GDM1 (cell line): ENCODE measurements at regions not wholly inside any gene's neighbourhood (a gene's known extent, or its start where the extent isn't known, plus 50 kb on each side); places are given as distances from the start of the nearest gene placed in this dataset.
"Not testable (repeated sequence)": the region's sequence is repeated elsewhere in the genome, so short reads cannot be mapped to it uniquely, and the experiment has no call there.

Source experiments
- DNase-seq: peaks from one replicate; lab custom pipeline; 2025; lab: John Stamatoyannopoulos, UW

DNA sequence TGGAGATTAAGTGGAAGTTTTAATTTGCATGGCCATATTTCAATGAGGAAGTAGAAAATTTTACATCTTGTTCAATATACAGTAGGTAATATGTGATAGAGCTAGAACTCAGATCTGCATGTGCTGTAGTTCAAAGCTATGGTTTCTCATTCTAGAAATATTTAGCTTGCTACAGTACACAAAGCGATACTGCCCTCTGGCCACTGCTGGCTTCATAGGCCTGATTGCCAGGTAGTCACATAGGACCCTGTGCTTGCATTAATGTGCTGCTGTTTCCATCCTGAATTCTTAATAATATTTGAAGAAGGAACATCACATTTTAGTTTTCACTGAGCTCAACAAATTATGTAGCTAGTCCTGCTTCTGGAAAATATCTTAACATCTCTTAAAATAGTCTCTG is 87.0 kb downstream of the PLSCR2 start:
- no peak for DNase-seq

DNA sequence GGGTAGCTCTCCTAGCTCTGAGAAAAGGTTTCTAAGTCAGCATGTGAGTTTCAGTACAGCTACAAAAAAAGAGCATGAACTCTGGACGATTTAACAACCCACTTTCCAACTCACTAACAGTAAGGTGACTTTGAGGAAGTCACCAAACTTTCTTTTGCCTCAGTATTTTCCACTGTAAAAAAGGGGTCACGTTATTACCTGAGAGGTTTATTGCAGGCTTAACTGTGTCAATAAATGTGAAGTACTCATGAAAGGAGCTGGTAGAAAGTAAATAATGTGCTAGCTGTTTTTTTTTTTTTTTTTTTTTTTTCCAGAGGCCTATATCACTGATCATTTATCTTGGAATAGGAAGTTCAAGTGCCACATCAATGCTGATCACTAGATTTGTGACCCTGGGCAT is 89.3 kb downstream of the PLSCR2 start:
- DNase-seq: no peak

DNA sequence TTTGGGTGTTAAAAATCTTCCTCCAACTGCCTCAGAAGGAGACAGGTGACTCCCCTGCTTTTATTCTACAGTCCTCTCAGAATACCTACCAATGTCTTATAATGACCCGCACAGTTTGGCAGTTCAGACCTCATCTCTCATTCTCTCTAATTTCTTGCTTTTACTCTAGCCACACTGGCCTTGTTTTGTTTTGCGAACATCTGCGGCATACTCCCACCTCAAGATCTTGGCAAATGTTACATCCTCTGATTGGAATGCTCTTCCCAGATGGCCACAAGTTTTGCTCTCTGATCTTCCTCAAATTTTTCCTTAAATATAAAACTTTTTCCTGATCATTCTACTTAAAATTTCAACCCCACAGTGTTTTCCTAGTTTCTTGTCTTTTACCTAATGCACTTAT is 94.1 kb downstream of the PLSCR2 start:
- DNase-seq: no peak

DNA sequence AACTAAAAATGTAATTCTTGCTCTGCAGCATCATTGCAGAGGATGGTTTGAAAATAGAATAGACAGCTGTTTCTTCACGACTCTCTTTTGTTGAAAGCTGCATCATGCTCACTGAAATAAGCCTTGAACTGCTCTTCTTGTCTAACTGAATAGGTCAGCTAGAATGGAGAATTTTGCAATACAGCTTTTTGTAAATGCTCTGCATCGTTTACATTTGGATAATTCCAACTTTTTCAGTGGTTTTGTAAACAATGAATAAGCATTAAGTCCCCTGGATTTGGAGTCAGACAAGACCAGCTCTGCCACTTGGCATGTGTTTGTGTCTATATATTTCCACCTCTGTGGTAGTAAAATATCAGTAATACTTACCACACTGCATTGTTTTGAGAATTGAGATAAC is 95.2 kb downstream of the PLSCR2 start:
- no peak for DNase-seq

DNA sequence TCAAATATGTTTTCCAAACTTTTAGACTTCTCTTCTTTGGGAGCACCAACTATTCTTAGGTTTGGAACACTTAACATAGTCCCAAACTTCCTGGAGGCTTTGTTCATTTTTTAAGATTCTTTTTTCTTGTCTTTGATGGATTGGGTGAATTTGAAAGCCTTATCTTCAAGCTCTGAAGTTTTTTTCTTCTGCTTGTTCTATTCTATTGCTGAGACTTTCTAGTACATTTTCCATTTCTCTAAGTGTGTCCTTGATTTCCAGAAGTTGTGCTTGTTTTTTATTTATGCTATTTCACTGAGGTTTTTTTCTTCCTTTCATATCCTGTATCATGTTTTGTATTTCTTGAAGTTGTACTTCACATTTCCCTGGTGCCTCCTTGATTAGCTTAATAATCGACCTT is 97.5 kb downstream of the PLSCR2 start:
- no peak for DNase-seq

DNA sequence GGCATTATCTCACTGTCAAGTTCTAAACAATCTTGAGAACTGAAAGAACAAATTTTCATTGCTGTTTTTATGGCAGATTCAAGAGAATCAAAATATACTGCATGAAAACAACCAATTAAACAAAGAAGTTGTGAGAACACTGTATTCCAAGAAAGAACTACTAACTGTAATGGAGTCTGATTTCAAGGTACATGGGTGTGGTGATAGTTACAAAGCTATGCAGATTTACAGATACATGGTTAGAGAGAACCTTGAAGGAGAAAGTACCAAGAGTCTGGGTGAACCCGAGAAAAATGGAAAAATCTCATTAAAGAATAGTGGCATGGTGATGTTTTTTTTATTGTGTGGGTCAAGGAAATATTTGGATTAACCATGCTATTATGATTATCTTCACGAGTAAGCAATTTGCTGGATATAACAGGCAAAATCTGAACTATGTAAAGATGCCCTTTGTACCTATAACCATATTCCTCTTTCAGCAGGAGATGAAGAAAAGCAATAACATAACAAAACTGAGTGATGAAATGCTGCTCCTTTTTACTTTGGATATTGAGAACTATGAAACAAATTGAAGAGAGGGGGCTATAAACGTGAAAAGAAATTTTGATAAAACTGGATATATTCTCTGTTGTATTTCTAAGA is 100.4 kb downstream of the PLSCR2 start:
- no peak for DNase-seq

DNA sequence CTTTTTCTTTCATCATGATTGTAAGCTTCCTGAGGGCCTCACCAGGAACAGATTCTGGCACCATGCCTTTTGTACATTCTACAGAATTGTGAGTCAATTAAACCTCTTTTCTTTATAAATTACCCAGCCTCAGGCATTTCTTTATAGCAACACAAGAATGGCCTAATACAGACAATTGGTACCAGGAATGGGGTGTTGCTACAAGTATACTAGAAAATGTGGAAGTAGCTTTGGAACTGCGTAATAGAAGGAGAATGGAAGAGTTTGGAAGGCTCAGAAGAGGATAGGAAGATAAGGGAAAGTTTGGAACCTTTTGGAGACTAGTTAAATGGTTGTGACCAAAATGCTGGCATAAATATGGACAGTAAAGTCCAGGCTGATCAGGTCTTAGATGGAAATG is 108.9 kb upstream of the PLSCR4 start:
- DNase-seq: no peak

DNA sequence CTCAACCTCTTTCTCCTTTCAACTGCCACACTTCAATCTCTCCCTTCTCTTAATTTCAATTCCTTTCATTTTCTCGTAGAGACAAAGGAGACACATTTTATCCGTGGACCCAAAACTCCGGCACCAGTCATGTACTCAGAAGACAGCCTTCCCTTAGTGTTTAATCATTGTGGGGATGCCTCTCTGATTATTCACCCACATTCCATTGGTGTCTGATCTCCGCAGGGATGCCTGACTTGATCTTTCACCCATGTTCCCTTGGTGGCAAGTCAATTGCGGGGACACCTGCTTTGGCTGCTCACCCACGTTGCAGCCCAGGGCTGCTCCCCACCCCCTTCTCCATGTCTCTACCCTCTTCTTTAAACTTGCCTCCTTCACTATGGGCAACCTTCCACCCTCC is 103.5 kb upstream of the PLSCR4 start:
- DNase-seq: not testable (repeated sequence)

DNA sequence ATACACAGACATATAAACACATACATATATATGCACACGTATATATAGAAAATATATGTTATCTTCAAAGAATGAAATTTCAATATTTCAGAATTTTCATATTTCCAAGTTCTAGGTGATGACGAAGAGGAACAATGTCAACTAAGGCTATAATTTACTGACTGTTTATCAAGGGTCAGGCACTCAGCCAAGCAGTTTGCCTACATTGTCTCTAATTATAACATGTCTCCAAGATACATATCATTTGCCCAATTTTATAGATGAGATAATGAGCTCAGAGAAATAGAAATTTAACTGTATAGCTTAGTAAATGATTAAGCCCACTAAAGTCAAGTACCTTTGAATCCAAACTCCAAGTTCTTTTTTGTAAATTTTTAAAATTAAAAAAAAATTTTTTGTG is 99.9 kb upstream of the PLSCR4 start:
- DNase-seq: no peak

DNA sequence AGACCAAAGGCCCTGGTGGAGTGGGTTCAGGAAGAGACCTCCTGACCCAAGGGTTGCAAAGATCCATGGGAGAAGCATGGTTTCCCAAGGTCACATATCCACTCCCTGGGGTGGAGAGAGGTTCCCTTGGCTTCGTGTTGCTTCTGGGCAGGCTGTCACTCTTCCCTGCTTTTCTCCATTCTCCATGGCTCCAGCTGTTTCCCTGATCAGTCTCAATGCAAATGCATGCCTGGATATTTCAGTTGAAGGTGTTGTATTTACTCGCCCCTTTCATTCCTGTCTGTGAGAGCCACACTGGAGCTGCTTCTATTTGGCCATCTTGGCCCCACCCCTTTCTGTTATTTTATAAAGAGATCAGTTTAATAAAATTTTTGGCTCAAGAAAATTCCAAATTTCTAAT is 95.0 kb upstream of the PLSCR4 start:
- no peak for DNase-seq

DNA sequence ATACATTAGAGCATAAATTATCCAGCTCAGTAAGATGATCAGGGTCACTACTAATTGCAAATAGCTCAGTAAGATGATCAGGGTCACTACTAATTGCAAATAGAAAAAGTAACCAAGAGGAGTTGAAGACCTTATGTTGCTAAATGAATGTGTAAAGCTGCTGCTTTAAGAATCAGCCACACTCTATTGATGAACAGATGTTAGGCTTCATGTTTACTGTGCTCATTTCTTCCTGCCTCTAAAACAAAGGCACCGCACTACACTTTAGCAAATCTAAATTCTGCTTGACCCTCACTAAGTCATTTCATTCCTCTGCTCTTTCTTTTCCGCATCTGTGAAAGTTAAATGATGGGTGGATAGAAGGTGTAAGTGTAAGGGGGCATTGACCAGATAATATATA is 92.6 kb upstream of the PLSCR4 start:
- DNase-seq: no peak

DNA sequence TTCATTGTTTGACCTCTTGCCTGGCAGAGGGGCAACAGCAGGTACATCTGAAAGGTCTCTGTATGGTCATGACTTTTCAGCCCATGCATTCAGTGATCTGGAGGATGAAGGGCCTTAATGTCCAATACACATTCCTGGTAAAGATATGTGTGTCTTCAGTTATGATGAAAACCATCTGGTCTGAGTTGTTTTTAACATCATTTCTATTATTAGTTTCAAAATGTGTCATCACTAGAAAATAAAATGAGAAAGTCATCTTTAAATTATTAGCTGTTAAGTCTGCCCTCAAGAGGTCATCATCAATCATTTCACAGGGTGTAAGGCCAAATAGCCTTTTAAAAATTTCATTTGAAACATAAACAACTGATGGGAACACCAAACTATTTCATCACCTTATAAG is 92.1 kb upstream of the PLSCR4 start:
- no peak for DNase-seq

DNA sequence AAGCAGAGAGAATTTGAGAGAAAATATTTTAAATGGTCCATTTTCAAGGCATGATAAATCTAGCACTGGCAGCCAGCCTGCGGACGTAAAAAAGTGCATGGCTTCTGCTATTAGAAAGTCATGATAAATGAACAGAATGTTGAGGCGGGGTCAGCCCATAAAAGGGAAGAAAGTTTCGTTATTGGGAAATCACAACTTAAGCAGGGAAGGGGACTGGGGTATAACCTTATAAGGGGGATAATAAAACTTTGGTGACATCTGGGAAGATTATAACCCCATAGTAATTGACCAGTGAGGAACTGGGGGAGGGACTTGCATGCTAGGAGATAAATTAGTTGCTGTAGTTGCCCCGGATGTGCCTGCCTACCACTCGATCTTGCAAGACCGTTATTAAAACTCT is 88.4 kb upstream of the PLSCR4 start:
- no peak for DNase-seq

DNA sequence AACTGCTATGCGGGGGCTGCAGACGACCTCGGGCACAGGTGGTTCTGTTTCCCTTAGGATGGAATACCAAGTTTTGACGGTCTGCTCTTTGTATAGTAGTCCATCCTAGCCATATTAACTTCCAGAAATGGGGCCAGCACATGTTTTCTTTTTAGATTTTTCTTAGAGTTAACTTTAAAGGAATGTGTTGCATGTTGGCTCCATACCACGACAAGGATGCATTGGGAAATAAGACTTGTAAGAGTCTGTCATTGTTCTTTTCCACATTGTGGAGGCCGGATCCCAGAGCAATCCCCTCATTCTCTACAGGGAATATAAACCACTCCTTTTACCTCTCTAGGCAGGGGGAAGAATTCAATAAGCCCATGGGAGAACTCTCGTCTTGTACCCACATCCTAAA is 87.1 kb upstream of the PLSCR4 start:
- DNase-seq: no peak

DNA sequence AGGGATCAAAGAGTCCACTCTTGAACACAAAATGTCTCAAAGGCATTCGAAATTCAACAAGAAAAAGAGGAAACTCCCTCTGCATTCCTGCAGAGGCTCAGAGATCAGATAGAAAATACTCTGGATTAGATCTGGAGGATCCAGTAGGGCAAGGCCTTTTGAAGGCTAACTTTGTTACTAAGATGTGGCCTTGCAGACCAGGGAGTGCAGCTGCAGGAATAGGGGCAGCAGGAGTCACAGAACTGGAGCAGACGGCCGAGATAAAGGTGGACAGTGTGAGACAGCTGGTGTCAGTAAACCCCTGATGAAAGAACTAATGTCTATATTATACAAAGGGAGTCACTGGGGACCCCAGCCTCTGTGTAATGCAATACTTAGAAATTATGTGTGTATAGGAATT is 84.5 kb upstream of the PLSCR4 start:
- DNase-seq: no peak

DNA sequence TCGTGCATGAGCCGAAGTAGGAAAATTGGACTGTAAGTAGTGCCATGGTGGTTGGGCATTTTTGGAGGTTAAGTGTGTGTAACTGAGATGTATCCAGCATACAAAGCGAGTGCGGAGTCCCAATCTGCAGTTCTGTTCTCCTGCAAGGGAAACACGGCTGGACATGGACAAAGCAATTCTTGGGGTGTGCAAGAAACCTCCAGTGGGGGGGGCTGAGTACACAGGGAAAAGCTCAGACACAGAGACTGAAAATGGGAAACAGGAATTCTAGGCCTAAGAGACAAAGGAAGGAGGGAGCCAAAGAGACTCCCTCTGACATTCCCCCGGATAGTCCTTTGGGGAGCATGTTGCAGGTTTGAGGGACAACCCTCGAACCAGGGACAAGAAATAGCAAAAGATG is 83.2 kb upstream of the PLSCR4 start:
- DNase-seq: no peak

DNA sequence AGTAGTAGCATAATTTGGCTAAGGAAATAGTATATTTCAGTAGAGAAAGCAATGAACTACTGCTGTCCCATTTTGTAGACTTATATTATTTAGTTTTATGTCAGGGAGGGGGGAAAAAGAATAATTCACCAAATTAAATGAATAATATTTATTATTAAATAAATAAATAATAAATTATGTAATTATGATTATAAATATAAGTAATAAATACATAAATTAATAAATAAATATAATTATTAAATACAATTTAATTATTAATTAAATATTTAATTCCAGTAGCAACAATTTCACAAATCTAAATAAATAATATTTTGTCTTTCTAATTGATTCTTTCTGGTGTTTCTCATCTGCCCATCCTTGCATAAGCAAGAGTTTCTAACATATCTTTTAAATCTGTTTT is 81.1 kb upstream of the PLSCR4 start:
- DNase-seq: no peak

DNA sequence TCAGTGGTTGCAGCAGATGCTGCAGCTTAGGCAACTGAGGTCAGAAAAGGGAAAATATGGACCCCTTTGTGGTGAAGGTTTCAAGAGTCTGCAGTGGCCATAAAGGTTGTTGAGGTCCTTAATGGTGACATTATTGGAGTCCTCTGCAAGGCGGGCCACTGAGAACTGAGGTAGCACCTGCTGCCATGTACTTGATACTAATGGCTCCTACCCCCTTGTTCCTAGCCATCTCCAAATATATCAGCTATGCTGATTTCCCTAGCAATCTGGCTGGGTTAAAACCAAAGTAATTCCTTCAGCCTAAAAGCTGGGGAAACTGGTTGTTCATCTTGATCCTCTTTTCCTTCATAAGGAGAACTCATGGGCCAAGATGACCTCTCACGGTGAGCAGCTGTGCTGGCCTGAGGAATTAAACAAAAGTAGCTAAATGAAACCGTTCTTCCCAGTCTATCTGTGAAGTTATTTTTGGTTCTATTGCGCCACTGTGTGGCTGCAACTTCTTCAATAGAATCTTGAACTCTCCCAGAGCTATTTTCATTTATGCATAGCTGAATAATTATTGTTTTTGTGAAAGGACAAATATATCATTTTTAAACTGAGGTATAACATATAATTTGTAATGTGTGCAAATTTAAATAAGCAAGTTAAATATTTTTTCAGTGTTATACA is 76.1 kb upstream of the PLSCR4 start:
- DNase-seq: peak; percentile 4

DNA sequence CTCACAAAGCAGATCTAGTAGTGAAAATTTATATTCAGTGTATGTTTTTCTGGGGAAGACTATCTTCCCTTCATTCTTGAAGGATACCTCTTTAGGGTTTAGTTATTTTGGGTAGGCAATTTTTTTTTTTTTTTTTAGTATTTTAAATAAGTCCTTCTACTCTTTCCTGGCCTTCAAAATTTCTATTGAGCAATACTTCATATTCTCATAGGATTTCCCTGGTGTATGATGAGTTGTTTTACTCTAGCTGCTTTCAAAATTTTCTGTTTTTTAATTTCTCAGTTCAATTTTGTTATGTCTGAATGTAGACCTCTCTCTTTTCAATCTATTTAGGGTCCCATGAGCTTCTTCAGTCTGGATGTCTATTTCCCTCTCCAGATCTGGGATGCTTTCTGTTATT is 74.3 kb upstream of the PLSCR4 start:
- no peak for DNase-seq

DNA sequence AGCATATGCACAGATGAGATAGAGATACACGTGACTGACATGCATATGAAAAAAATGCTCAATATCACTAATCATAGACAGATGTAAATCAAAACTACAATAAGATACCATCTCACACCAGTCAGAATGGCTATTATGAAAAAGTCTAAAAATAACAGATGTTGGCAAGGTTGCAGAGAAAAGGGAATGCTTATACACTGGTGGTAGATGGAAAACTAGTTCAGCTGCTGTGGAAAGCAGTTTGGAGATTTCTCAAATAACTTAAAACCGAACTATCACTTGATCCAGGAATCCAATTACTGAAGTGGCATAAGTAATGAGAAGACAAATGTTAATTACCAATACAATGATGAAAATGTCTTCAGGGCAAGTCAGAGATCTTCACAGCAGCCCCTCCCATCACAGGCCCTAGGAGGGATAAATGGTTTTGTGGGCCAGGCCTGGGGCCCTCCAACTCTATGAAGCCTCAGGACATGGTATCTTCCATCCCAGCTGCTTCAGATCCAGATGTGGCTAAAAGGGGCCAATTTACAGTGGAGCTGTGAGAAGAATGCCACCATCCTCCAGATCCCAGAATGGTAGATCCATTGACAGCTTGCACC is 71.4 kb upstream of the PLSCR4 start:
- DNase-seq: no peak

DNA sequence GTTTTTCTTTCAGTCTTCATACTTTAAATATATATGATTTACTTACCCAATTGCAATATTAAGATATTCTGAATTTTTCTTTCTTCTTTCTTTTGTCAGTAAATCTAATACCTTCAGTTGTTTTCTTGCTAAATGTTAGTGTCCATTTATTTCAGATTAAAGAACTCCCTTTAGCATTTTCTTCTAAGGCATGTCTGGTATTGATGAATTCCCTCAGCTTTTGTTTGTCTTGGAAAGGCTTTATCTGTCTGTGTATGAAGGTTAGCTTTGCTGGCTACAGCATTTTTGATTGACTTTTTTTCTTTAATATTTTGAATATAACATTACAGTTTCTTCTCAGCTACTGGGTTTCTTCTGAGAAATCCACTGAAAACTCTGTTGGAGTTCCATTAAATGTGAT is 64.0 kb upstream of the PLSCR4 start:
- no peak for DNase-seq

DNA sequence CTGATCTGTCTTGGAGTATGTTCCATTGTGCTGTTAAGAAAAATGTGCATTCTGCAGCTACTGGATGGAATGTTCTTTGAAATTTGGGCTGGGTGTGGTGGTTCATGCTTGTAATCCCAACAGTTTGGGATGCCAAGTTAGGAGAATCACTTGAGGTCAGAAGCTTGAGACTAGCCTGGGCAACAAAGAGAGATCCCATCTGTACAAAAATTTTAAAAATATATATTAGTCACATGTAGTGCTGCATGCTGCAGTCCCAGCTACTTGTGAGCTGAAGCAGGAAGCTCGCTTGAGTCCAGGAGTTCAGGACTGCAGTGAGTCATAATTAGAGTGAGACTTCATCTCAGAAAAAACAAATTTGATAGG is 62.8 kb upstream of the PLSCR4 start:
- DNase-seq: no peak

DNA sequence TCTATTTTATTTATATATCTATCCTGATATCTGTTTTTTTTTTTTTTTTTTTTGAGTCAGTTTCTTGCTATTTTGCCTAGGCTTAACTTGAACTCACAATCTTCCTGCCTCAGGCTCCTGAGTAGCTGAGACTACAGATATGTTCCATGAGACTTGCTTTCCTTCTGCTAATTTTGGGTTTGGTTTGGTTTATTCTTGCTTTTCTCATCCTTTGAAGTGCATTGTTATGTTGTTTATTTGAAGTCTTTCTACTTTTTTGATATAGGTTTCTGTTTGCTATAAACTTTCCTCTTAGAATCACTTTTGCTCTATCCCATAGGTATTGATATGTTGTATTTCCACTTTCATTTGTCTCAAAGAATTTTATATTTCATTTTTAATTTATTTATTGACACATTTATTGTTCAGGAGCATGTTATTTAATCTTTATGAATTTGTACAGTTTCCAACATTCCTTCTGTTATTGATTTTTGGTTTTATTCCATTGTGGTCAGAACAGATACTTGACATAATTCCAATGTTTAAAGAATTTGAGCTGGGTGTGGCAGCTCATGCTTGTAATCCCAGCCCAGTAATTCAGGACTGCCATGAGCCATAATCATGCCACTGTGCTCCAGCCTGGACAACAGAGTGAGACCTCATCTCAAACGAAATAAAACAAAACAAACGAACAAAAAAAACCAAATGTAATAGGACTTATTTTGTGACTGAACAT is 62.3 kb upstream of the PLSCR4 start:
- no peak for DNase-seq
